ENCODE measurements at regions not wholly inside any gene's neighbourhood (a gene's known extent, or its start where the extent isn't known, plus 50 kb on each side); places are given as distances from the start of the nearest gene placed in this dataset.

- Histone ChIP-seq H3K27ac (ENCODE audit: low read depth, low read length) (no peak overlapping the region), H3K4me1 (ENCODE audit: control insufficient read depth, insufficient read depth, low read length) (peaks cover 6% of the 10 kb centered on the region; the same call in 1 of the 2 replicates), H3K9me3 (ENCODE audit: control insufficient read depth, insufficient read depth, low read depth, low read length) (peaks cover 4% of the 10 kb centered on the region; the same call in 1 of the 2 replicates), H3K4me3 (ENCODE audit: low read depth, low read length) (no peak overlapping the region), H3K9ac (ENCODE audit: low read length) (no peak overlapping the region), H3K36me3 (ENCODE audit: control insufficient read depth, insufficient read depth, low read length) (no peaks in the 10 kb centered on the region), H3K27me3 (ENCODE audit: control insufficient read depth, insufficient read depth, low read length) (peaks cover 39% of the 10 kb centered on the region)
Observed at GRCh38 chr9:97747201-97747965, 50.2 kb upstream of the XPA start.

GRCh38 chr9:97748525-97748924 lies 51.4 kb upstream of the XPA start:
- Histone ChIP-seq H3K27me3 (ENCODE audit: control insufficient read depth, insufficient read depth, low read length) (peaks cover 28% of the 10 kb centered on the region), H3K9ac (ENCODE audit: low read length) (no peak overlapping the region), H3K36me3 (ENCODE audit: control insufficient read depth, insufficient read depth, low read length) (no peaks in the 10 kb centered on the region), H3K27ac (ENCODE audit: low read depth, low read length) (no peak overlapping the region), H3K4me3 (ENCODE audit: low read depth, low read length) (no peak overlapping the region), H3K4me1 (ENCODE audit: control insufficient read depth, insufficient read depth, low read length) (peaks cover 6% of the 10 kb centered on the region; the same call in 1 of the 2 replicates), H3K9me3 (ENCODE audit: control insufficient read depth, insufficient read depth, low read depth, low read length) (peaks cover under 1% of the 10 kb centered on the region; the same call in 1 of the 2 replicates)

GRCh38 chr9:97749928-97750327 lies 52.8 kb upstream of the XPA start:
- Histone ChIP-seq H3K4me1 (ENCODE audit: control insufficient read depth, insufficient read depth, low read length) (peaks cover 6% of the 10 kb centered on the region; the same call in 1 of the 2 replicates), H3K4me3 (ENCODE audit: low read depth, low read length) (no peak overlapping the region), H3K27ac (ENCODE audit: low read depth, low read length) (no peak overlapping the region), H3K36me3 (ENCODE audit: control insufficient read depth, insufficient read depth, low read length) (no peaks in the 10 kb centered on the region), H3K27me3 (ENCODE audit: control insufficient read depth, insufficient read depth, low read length) (peaks cover 16% of the 10 kb centered on the region), H3K9ac (ENCODE audit: low read length) (no peak overlapping the region), H3K9me3 (ENCODE audit: control insufficient read depth, insufficient read depth, low read depth, low read length) (peaks cover 3% of the 10 kb centered on the region; the same call in 1 of the 2 replicates)

- H3K9ac ChIP-seq (ENCODE audit: low read length): no peak overlapping the region
- no peak overlapping the region for H3K4me3 ChIP-seq (ENCODE audit: low read depth, low read length)
- peaks cover 9% of the 10 kb centered on the region for H3K27me3 ChIP-seq (ENCODE audit: control insufficient read depth, insufficient read depth, low read length)
- H3K9me3 ChIP-seq (ENCODE audit: control insufficient read depth, insufficient read depth, low read depth, low read length): peaks cover 3% of the 10 kb centered on the region; the same call in 1 of the 2 replicates
- H3K27ac ChIP-seq (ENCODE audit: low read depth, low read length): no peak overlapping the region
- peaks cover 6% of the 10 kb centered on the region; the same call in 1 of the 2 replicates for H3K4me1 ChIP-seq (ENCODE audit: control insufficient read depth, insufficient read depth, low read length)
- H3K36me3 ChIP-seq (ENCODE audit: control insufficient read depth, insufficient read depth, low read length): no peaks in the 10 kb centered on the region
Observed at GRCh38 chr9:97751531-97751930, 54.4 kb upstream of the XPA start.

- no peaks in the 10 kb centered on the region for H3K36me3 ChIP-seq (ENCODE audit: control insufficient read depth, insufficient read depth, low read length)
- H3K4me1 ChIP-seq (ENCODE audit: control insufficient read depth, insufficient read depth, low read length): peaks cover 6% of the 10 kb centered on the region; the same call in 1 of the 2 replicates
- H3K27ac ChIP-seq (ENCODE audit: low read depth, low read length): no peak overlapping the region
- no peak overlapping the region for H3K9ac ChIP-seq (ENCODE audit: low read length)
- H3K27me3 ChIP-seq (ENCODE audit: control insufficient read depth, insufficient read depth, low read length): peaks cover 15% of the 10 kb centered on the region
- peaks cover 3% of the 10 kb centered on the region; the same call in 1 of the 2 replicates for H3K9me3 ChIP-seq (ENCODE audit: control insufficient read depth, insufficient read depth, low read depth, low read length)
- no peak overlapping the region for H3K4me3 ChIP-seq (ENCODE audit: low read depth, low read length)
Observed at GRCh38 chr9:97752274-97752673, 55.1 kb upstream of the XPA start.

GRCh38 chr9:97753364-97753763 lies 56.2 kb upstream of the XPA start:
- Histone ChIP-seq H3K9ac (ENCODE audit: low read length) (no peak overlapping the region), H3K36me3 (ENCODE audit: control insufficient read depth, insufficient read depth, low read length) (no peaks in the 10 kb centered on the region), H3K27me3 (ENCODE audit: control insufficient read depth, insufficient read depth, low read length) (peaks cover 15% of the 10 kb centered on the region), H3K9me3 (ENCODE audit: control insufficient read depth, insufficient read depth, low read depth, low read length) (peaks cover 3% of the 10 kb centered on the region; the same call in 1 of the 2 replicates), H3K4me3 (ENCODE audit: low read depth, low read length) (no peak overlapping the region), H3K4me1 (ENCODE audit: control insufficient read depth, insufficient read depth, low read length) (no peaks in the 10 kb centered on the region), H3K27ac (ENCODE audit: low read depth, low read length) (no peak overlapping the region)

- Histone ChIP-seq H3K9me3 (ENCODE audit: control insufficient read depth, insufficient read depth, low read depth, low read length) (peaks cover 3% of the 10 kb centered on the region; the same call in 1 of the 2 replicates), H3K4me3 (ENCODE audit: low read depth, low read length) (no peak overlapping the region), H3K36me3 (ENCODE audit: control insufficient read depth, insufficient read depth, low read length) (no peaks in the 10 kb centered on the region), H3K4me1 (ENCODE audit: control insufficient read depth, insufficient read depth, low read length) (no peaks in the 10 kb centered on the region), H3K27ac (ENCODE audit: low read depth, low read length) (no peak overlapping the region), H3K9ac (ENCODE audit: low read length) (no peak overlapping the region), H3K27me3 (ENCODE audit: control insufficient read depth, insufficient read depth, low read length) (peaks cover 15% of the 10 kb centered on the region)
Observed at GRCh38 chr9:97753975-97754374, 56.8 kb upstream of the XPA start.

GRCh38 chr9:97755618-97756267 lies 58.6 kb upstream of the XPA start:
- no peak overlapping the region for H3K4me3 ChIP-seq (ENCODE audit: low read depth, low read length)
- peaks cover 3% of the 10 kb centered on the region; the same call in 1 of the 2 replicates for H3K9me3 ChIP-seq (ENCODE audit: control insufficient read depth, insufficient read depth, low read depth, low read length)
- no peak overlapping the region for H3K9ac ChIP-seq (ENCODE audit: low read length)
- H3K27ac ChIP-seq (ENCODE audit: low read depth, low read length): no peak overlapping the region
- H3K27me3 ChIP-seq (ENCODE audit: control insufficient read depth, insufficient read depth, low read length): peaks cover 23% of the 10 kb centered on the region
- H3K4me1 ChIP-seq (ENCODE audit: control insufficient read depth, insufficient read depth, low read length): no peaks in the 10 kb centered on the region
- no peaks in the 10 kb centered on the region for H3K36me3 ChIP-seq (ENCODE audit: control insufficient read depth, insufficient read depth, low read length)

- Histone ChIP-seq H3K9me3 (ENCODE audit: control insufficient read depth, insufficient read depth, low read depth, low read length) (peaks cover 3% of the 10 kb centered on the region; the same call in 1 of the 2 replicates), H3K4me3 (ENCODE audit: low read depth, low read length) (no peak overlapping the region), H3K36me3 (ENCODE audit: control insufficient read depth, insufficient read depth, low read length) (no peaks in the 10 kb centered on the region), H3K4me1 (ENCODE audit: control insufficient read depth, insufficient read depth, low read length) (no peaks in the 10 kb centered on the region), H3K9ac (ENCODE audit: low read length) (no peak overlapping the region), H3K27ac (ENCODE audit: low read depth, low read length) (no peak overlapping the region), H3K27me3 (ENCODE audit: control insufficient read depth, insufficient read depth, low read length) (peaks cover 27% of the 10 kb centered on the region)
Observed at GRCh38 chr9:97756991-97757390, 59.9 kb upstream of the XPA start.

GRCh38 chr9:97758334-97758916 lies 61.3 kb upstream of the XPA start:
- H3K27ac ChIP-seq (ENCODE audit: low read depth, low read length): no peak overlapping the region
- peaks cover 3% of the 10 kb centered on the region; the same call in 1 of the 2 replicates for H3K9me3 ChIP-seq (ENCODE audit: control insufficient read depth, insufficient read depth, low read depth, low read length)
- H3K4me3 ChIP-seq (ENCODE audit: low read depth, low read length): no peak overlapping the region
- no peaks in the 10 kb centered on the region for H3K36me3 ChIP-seq (ENCODE audit: control insufficient read depth, insufficient read depth, low read length)
- H3K27me3 ChIP-seq (ENCODE audit: control insufficient read depth, insufficient read depth, low read length): peaks cover 40% of the 10 kb centered on the region
- H3K4me1 ChIP-seq (ENCODE audit: control insufficient read depth, insufficient read depth, low read length): no peaks in the 10 kb centered on the region
- no peak overlapping the region for H3K9ac ChIP-seq (ENCODE audit: low read length)

Measured in HUES6 (cell line).